HUES64 (cell line): ENCODE measurements at regions not wholly inside any gene's neighbourhood (a gene's known extent, or its start where the extent isn't known, plus 50 kb on each side); places are given as distances from the start of the nearest gene placed in this dataset.

Source experiments
- H3K27ac ChIP-seq: 2 replicates; pipeline ENCODE4 v1.7.0; 2013; ENCODE audit warnings: low read depth, low read length, inconsistent platforms
- H3K27me3 ChIP-seq: 2 replicates; pipeline ENCODE4 v1.6.1; 2013; ENCODE audit warnings: mild to moderate bottlenecking, low read length; ENCODE audit not compliant: insufficient read depth
- H3K36me3 ChIP-seq: 2 replicates; pipeline ENCODE4 v1.6.1; 2013; ENCODE audit warnings: mild to moderate bottlenecking, low read length; ENCODE audit not compliant: insufficient read depth
- H3K4me1 ChIP-seq: 2 replicates; pipeline ENCODE4 v1.6.1; 2013; ENCODE audit warnings: mild to moderate bottlenecking, low read length, moderate library complexity; ENCODE audit not compliant: insufficient read depth
- H3K4me3 ChIP-seq: 2 replicates; pipeline ENCODE4 v1.5.1; 2013; ENCODE audit warnings: mild to moderate bottlenecking, low read length, moderate library complexity
- H3K9ac ChIP-seq: 2 replicates; pipeline ENCODE4 v1.6.1; 2013; ENCODE audit warnings: mild to moderate bottlenecking, low read depth, low read length
- H3K9me3 ChIP-seq: 2 replicates; pipeline ENCODE4 v1.6.1; 2013; ENCODE audit warnings: low read depth, low read length; ENCODE audit not compliant: insufficient read depth
- WGBS: fragments of 150-250, 120-280 bp; methylation state at CpG from one replicate; pipeline ENCODE4 v1.1.7; 2013; ENCODE audit warnings: missing lambda C conversion rate; 5-methylcytosine and 5-hydroxymethylcytosine counted together

DNA sequence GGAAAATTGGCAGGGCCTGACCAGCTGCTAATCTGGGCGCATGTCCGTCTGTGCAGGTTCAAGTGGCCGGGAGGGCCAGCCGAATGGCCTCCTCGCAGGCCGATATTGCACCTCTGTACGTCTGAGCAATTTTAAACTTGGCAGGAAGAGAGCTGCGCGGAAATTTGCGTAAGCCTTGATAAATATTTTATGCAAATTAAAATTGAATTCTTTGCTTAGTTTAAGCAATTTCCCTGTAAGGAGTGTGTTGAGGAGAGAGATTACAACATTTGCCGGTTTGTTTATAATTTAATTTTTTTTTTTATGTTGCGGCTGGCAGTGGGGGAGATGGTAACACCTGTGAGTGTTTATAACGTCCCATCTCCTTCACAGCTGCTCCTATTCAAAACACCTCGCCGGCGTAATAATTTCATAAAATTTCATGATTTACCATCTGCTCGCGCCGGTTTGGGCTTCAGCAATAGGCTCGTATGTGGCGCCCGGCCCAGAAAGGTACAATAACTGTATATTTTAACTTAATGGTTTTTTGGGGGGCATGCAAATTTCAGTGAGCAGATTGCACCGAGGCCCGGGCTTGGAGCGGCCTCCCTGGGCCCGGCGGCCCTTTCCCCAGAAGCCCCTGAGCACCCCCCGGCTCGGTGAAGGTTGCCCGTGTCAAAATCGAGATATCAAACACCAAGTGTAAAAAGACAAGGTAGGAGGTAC lies 269.4 kb upstream of the MVB12B start:
- H3K36me3 ChIP-seq, result no peaks in the 10 kb centered on the region
- no peak overlapping the region for H3K27ac ChIP-seq
- H3K27me3 ChIP-seq, result no peaks in the 10 kb centered on the region
- no peak overlapping the region for H3K9ac ChIP-seq
- no peak overlapping the region for H3K4me3 ChIP-seq
- H3K9me3 ChIP-seq, result no peaks in the 10 kb centered on the region
- no peaks in the 10 kb centered on the region for H3K4me1 ChIP-seq
- 91% methylated on average over 31 of the region's 31 CpGs for WGBS

DNA sequence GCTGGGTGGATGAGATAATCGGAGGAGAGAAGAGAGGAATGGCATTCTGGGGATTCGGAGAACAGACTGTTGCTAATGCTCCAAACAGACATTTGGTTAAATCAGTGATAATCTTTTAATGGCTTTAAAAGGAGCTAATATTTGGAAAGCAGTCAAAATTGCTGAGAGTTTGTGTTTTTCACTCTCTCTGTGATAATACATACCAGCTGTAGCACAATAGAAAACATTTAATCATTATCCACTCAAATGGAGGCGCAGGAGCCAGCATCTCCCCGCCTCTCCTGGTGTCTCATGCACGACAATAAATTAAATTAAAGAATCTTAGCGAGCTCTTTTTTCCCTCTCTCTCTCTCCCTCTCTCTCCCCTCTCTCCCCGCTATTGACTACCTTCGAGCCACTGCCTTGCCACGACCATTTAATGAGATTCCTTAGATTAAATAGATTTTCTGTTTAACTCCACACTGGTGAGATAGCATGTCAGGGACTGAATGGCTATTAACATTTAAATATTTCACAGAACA lies 268.6 kb upstream of the MVB12B start:
- Histone ChIP-seq H3K36me3 (no peaks in the 10 kb centered on the region), H3K9me3 (no peaks in the 10 kb centered on the region), H3K27ac (no peak overlapping the region), H3K9ac (no peak overlapping the region), H3K27me3 (no peaks in the 10 kb centered on the region), H3K4me1 (no peaks in the 10 kb centered on the region), H3K4me3 (no peak overlapping the region)
- 91% methylated on average over 8 of the region's 9 CpGs for WGBS

DNA sequence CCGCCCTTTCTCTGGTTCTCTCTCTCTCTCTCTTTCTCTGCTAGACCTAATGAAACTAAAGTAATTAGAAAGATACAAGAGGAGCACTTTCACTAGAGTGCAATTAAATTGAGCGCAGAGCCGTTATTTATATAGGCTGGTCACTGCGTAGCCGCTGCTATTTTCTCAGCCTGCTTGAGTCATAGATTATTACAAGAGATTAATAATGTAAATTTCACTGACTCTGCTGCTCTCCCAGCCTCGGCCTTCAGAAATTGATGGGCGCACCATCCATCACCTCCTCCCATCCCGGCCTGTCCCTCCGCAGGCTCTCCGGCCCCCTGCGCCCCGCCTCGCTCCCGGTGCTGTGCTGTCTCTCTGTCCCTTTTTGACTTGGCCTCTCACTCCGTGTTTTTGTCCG lies 268.0 kb upstream of the MVB12B start:
- Histone ChIP-seq H3K9me3 (no peaks in the 10 kb centered on the region), H3K36me3 (no peaks in the 10 kb centered on the region), H3K27me3 (no peaks in the 10 kb centered on the region), H3K4me1 (no peaks in the 10 kb centered on the region), H3K4me3 (no peak overlapping the region), H3K27ac (no peak overlapping the region), H3K9ac (no peak overlapping the region)
- 88% methylated on average over 16 of the region's 16 CpGs for WGBS

DNA sequence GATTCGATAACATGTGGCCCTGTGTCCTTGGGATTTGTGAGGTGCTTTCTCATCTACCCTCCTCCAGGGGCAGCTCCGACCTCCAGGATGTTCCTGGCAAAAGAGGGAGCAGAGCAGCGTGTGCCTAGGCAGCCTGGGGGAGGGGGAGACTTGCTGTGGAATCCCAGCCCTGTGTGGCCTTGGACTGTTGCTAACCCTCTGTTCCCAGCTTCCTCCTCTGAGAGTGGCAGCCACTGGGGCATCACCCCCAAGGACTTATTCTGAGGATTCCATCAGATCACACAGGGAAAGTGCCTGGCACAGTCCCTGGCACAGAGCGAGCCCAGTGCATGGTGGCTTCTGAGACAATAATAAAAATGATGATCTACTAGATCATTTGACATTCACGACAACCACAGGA lies 265.1 kb upstream of the MVB12B start:
- no peak overlapping the region for H3K4me3 ChIP-seq
- 71% methylated on average over 5 of the region's 5 CpGs for WGBS
- no peaks in the 10 kb centered on the region for H3K36me3 ChIP-seq

DNA sequence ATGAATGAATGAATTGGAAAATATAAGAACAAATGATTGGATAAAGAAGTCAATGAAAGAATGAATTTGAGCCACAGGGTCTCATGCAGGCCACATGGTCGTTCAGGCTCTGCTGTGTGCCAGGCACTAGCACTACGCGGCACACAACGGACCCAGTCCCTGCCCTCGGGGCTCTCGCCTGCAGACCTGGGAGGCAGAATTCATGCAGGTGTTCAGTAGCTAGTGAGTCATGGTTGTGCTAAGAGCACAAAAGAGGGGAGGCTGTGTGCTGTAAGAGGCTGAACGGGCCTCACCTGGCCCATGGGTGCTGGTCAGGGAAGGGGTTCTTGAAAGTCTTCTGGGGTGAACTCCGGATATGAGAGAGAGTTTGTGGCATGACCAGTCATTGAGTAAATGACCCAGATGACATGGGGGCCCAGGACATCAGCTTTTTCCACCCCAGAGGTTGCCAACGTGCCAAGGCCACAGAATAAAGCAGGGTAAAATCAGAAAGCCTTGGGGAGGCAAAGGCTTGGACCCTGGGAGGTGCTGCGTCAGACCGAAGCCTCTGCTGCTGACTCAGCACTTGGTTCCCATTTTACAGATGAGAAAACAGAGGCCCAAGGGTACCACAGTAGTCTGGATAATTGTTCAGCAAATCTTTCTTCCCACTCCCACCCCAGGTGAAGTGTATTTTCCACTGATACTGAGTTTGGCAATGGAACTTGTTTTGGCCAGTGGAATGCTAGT lies 264.3 kb upstream of the MVB12B start:
- Histone ChIP-seq H3K4me1 (no peaks in the 10 kb centered on the region), H3K27ac (no peak overlapping the region), H3K9me3 (no peaks in the 10 kb centered on the region), H3K4me3 (no peak overlapping the region), H3K27me3 (no peaks in the 10 kb centered on the region), H3K9ac (no peak overlapping the region), H3K36me3 (no peaks in the 10 kb centered on the region)
- WGBS, result 91% methylated on average over 11 of the region's 11 CpGs

More for the DNA sequence above, 265.1 kb upstream of the MVB12B start:
- Histone ChIP-seq H3K9me3 (no peaks in the 10 kb centered on the region), H3K27ac (no peak overlapping the region), H3K4me1 (no peaks in the 10 kb centered on the region), H3K27me3 (no peaks in the 10 kb centered on the region), H3K9ac (no peak overlapping the region)

DNA sequence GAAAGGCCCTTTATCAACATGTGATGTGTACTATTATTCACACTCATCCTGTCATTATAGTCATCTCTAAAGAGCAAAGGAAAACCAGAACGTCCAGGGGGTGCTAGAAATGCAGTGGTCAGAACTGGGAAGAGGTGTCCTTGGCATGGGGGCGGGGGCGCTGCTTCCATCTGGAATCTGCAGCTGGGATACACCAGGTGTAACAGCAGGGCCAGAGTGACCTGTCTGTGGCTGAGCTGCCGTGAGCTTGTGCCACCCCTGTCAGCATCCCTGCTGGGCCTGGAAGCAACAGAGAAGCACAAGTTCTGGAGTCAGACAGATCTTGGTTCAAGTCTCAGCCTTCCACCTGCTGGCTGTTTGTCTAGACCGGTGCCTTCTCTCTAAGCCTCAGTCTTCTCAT lies 263.3 kb upstream of the MVB12B start:
- Histone ChIP-seq H3K9me3 (no peaks in the 10 kb centered on the region), H3K4me1 (no peaks in the 10 kb centered on the region), H3K4me3 (no peak overlapping the region)

DNA sequence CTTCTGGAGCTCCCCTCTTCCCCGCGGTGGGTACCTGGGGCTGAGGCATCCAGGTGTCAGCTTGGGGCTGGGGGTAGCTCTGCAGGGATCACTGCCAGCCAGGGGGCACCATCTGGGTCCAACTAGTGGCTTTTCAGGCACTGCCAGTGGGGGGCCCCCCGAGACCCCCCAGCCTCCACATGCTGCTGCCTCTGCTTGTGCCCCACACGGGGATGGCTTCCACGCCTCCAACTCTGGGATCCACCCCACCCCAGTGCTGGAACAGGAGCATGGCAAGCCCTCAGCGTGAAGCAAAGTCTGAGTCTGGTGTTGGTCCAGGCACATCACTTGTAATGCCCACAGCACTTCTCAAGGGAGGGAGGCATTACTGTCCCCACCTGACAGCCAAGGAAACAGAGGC lies 260.5 kb upstream of the MVB12B start:
- whole genome bisulfite sequencing, result 84% methylated on average over 6 of the region's 6 CpGs

More for the DNA sequence above, 263.3 kb upstream of the MVB12B start:
- WGBS, result 90% methylated on average over 5 of the region's 5 CpGs
- H3K27ac ChIP-seq, result no peak overlapping the region
- H3K27me3 ChIP-seq, result no peaks in the 10 kb centered on the region
- no peaks in the 10 kb centered on the region for H3K36me3 ChIP-seq
- H3K9ac ChIP-seq, result no peak overlapping the region

DNA sequence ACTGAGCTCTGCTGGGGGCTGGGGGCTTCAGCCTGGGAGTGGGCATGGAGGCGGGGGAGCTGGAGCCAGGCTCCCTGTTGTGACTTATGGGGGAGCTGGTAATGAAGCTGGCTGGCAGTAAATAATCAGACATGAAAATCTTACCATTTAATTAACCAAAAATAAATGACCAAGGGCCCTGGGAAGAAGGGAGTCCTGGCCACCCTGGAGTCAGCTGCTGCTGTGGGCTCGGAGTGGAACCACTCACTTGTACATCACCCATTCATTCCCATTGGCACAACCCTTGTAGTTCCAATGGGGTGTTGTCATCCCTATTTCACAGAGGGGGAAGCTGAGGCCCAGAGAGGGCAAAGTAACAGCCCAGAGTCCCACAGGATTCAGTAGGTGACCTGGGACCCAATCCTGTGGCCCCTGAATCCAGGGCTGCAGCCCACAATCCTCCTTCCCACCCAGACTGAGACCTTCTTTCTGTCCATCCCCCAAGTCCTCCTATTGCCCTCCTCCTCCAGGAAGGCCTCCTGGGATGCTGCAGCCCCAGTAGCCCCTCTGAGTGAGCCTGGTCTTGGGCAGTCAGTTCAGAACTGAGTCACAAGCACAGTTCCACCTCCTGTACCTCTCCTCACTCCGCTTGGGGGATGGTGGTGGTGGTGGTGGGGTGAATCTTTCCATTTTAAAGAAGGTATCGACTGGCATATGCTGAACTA lies 259.4 kb upstream of the MVB12B start:
- 77% methylated on average over 3 of the region's 4 CpGs for WGBS

More for the DNA sequence above, 260.5 kb upstream of the MVB12B start:
- H3K4me1 ChIP-seq, result no peaks in the 10 kb centered on the region
- no peaks in the 10 kb centered on the region for H3K36me3 ChIP-seq
- H3K27ac ChIP-seq, result no peak overlapping the region
- no peaks in the 10 kb centered on the region for H3K27me3 ChIP-seq
- no peak overlapping the region for H3K9ac ChIP-seq
- H3K4me3 ChIP-seq, result no peak overlapping the region
- H3K9me3 ChIP-seq, result no peaks in the 10 kb centered on the region

DNA sequence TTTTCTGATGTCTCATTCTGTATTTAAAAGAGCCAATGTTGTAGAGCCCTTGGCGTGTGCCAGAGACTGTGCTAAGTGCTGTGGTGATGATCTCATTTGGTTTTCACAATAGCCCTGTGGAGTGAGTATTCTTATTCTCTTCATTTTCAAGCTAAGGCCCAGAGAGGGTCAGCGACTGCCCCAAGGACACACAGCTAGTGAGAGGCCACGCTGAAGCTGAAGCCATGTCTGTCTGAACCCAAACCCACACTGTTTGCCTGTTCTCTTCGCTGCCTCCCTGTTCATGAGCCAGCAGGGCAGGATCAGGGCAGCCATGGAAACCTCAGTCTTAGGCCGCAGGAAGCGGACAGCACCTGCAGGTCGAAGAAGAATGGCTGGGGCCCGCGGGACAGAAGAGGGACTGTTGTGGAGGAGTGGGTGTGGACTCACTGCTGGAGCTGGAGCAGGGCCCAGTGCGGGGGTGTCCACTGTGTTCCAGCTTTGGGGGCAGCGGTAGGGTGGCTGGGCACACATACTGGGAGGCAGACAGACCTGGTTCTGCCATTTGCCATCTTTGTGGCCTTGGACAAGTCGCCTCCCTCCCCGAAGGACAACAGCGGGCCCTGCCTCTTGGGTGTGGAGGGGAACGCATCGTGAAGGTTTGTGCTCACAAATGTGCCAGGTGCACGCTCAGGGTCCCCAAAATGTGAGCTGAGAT lies 257.9 kb upstream of the MVB12B start:
- no peaks in the 10 kb centered on the region for H3K36me3 ChIP-seq
- H3K27me3 ChIP-seq, result no peaks in the 10 kb centered on the region
- H3K9ac ChIP-seq, result no peak overlapping the region
- no peaks in the 10 kb centered on the region for H3K9me3 ChIP-seq
- no peaks in the 10 kb centered on the region for H3K4me1 ChIP-seq
- no peak overlapping the region for H3K27ac ChIP-seq
- no peak overlapping the region for H3K4me3 ChIP-seq
- WGBS, result 88% methylated on average over 17 of the region's 17 CpGs

More for the DNA sequence above, 259.4 kb upstream of the MVB12B start:
- no peaks in the 10 kb centered on the region for H3K9me3 ChIP-seq
- H3K4me3 ChIP-seq, result no peak overlapping the region
- no peak overlapping the region for H3K9ac ChIP-seq
- no peaks in the 10 kb centered on the region for H3K36me3 ChIP-seq
- no peaks in the 10 kb centered on the region for H3K27me3 ChIP-seq
- no peaks in the 10 kb centered on the region for H3K4me1 ChIP-seq
- H3K27ac ChIP-seq, result no peak overlapping the region

DNA sequence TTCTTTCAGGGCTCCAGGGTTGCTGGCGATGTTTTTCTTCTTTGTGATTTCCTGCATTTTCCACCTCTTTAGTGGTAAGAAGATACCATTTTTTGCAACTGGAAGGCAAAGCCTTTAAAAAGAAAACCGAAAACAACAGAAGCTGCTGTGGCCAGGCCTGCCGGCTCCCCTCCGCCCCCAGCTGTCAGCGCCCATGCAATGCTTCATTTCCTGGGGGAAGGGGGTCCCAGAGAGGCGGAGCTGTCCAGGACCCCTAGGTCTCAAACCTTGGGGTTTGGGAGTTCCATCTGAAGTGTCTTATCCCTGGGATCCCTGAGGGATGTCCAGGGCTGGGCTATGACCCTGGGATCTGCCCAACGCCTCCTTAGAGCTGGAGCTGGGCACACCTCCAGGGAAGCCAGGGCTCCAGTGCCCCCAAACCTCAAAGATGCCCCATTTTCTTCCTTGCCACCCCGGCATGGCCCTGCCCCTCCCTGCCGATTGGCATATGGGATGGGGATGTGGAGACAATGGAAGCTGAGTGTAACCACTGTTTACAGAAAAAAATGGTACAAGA lies 257.2 kb upstream of the MVB12B start:
- Histone ChIP-seq H3K4me3 (no peak overlapping the region), H3K27me3 (no peaks in the 10 kb centered on the region), H3K27ac (no peak overlapping the region), H3K4me1 (no peaks in the 10 kb centered on the region), H3K9me3 (no peaks in the 10 kb centered on the region), H3K9ac (no peak overlapping the region), H3K36me3 (no peaks in the 10 kb centered on the region)
- 81% methylated on average over 8 of the region's 9 CpGs for WGBS
